Osteoblast (primary cell): ENCODE measurements at regions not wholly inside any gene's neighbourhood (a gene's known extent, or its start where the extent isn't known, plus 50 kb on each side); places are given as distances from the start of the nearest gene placed in this dataset.

Experiments
- DNase-seq: peaks from one replicate; pipeline ENCODE4 v3.0.0; 2011; ENCODE audit warnings: low spot score, mixed read lengths; ENCODE audit not compliant: insufficient read length; ENCODE audit errors: missing footprints
- H2AFZ ChIP-seq: 2 replicates; pipeline ENCODE4 v1.6.0; 2011; ENCODE audit warnings: mild to moderate bottlenecking, low read length
- H3K27ac ChIP-seq: 2 replicates; pipeline ENCODE4 v1.5.1; 2011; ENCODE audit warnings: mild to moderate bottlenecking, low read depth, low read length, moderate library complexity
- H3K27me3 ChIP-seq: 2 replicates; pipeline ENCODE4 v1.6.0; 2012; ENCODE audit warnings: mild to moderate bottlenecking, control low read depth, inconsistent platforms, low read length, moderate library complexity; ENCODE audit not compliant: insufficient read depth
- H3K36me3 ChIP-seq: 2 replicates; pipeline ENCODE4 v1.5.1; 2011; ENCODE audit warnings: mild to moderate bottlenecking, low read length, control low read depth, moderate library complexity; ENCODE audit not compliant: insufficient read depth
- H3K4me1 ChIP-seq: 2 replicates; pipeline ENCODE4 v1.5.1; 2011; ENCODE audit warnings: mild to moderate bottlenecking, low read length, control low read depth, moderate library complexity; ENCODE audit not compliant: insufficient read depth
- H3K4me2 ChIP-seq: 2 replicates; pipeline ENCODE4 v1.6.0; 2011; ENCODE audit warnings: mild to moderate bottlenecking, low read length; ENCODE audit not compliant: insufficient read depth
- H3K4me3 ChIP-seq: fragments of 200-600 bp; sonication (generic); 3 replicates; pipeline ENCODE4 v1.5.1; 2012; ENCODE audit warnings: mild to moderate bottlenecking, low read length, inconsistent platforms; ENCODE audit not compliant: insufficient read depth
- H3K79me2 ChIP-seq: 2 replicates; pipeline ENCODE4 v1.6.0; 2012; ENCODE audit warnings: mild to moderate bottlenecking, low read length, control low read depth, inconsistent platforms; ENCODE audit not compliant: insufficient read depth
- H3K9me3 ChIP-seq: 2 replicates; pipeline ENCODE4 v1.5.1; 2011; ENCODE audit warnings: low read depth, low read length, control low read depth
- H4K20me1 ChIP-seq: 2 replicates; pipeline ENCODE4 v1.6.0; 2012; ENCODE audit warnings: mild to moderate bottlenecking, low read length, control low read depth; ENCODE audit not compliant: insufficient read depth
- CTCF ChIP-seq: IDR thresholded peaks from 2 replicates; pipeline ENCODE4 v1.5.1; 2011; ENCODE audit warnings: mild to moderate bottlenecking, low read depth, low read length, moderate library complexity; ENCODE audit errors: extremely low read depth

- Histone ChIP-seq H3K36me3 (no peaks in the 10 kb centered on the region), H3K4me2 (no peak overlapping the region), H3K27ac (no peak overlapping the region), H4K20me1 (no peaks in the 10 kb centered on the region), H3K79me2 (no peaks in the 10 kb centered on the region), H3K27me3 (no peaks in the 10 kb centered on the region), H3K4me3 (no peak overlapping the region), H3K4me1 (no peaks in the 10 kb centered on the region), H2AFZ (no peak overlapping the region), H3K9me3 (no peaks in the 10 kb centered on the region)
- no peak for TF ChIP-seq CTCF
- no peak for DNase-seq
Observed at GRCh38 chr3:53997476-53997875, 105.8 kb upstream of the SELENOK start.

- Histone ChIP-seq H3K79me2 (no peaks in the 10 kb centered on the region), H3K4me2 (no peak overlapping the region), H3K4me1 (no peaks in the 10 kb centered on the region), H3K27ac (no peak overlapping the region), H3K4me3 (no peak overlapping the region), H4K20me1 (no peaks in the 10 kb centered on the region), H2AFZ (no peak overlapping the region), H3K9me3 (no peaks in the 10 kb centered on the region), H3K36me3 (no peaks in the 10 kb centered on the region), H3K27me3 (no peaks in the 10 kb centered on the region)
- no peak for TF ChIP-seq CTCF
- no peak for DNase-seq
Observed at GRCh38 chr3:53996141-53996874, 104.6 kb upstream of the SELENOK start.

GRCh38 chr3:53994986-53995603 is 103.4 kb upstream of the SELENOK start:
- Histone ChIP-seq H3K27ac (no peak overlapping the region), H3K4me1 (no peaks in the 10 kb centered on the region), H4K20me1 (no peaks in the 10 kb centered on the region), H3K36me3 (no peaks in the 10 kb centered on the region), H3K27me3 (no peaks in the 10 kb centered on the region), H2AFZ (no peak overlapping the region), H3K79me2 (no peaks in the 10 kb centered on the region), H3K9me3 (no peaks in the 10 kb centered on the region), H3K4me2 (no peak overlapping the region), H3K4me3 (no peak overlapping the region)
- no peak for TF ChIP-seq CTCF
- DNase-seq: no peak

- Histone ChIP-seq H3K4me2 (no peak overlapping the region), H3K4me1 (no peaks in the 10 kb centered on the region), H3K27ac (no peak overlapping the region), H3K4me3 (no peak overlapping the region), H2AFZ (no peak overlapping the region), H3K36me3 (no peaks in the 10 kb centered on the region), H3K27me3 (no peaks in the 10 kb centered on the region), H3K9me3 (no peaks in the 10 kb centered on the region), H3K79me2 (no peaks in the 10 kb centered on the region), H4K20me1 (no peaks in the 10 kb centered on the region)
- no peak for DNase-seq
- TF ChIP-seq CTCF: no peak
Observed at GRCh38 chr3:53991240-53991639, 99.6 kb upstream of the SELENOK start.
